ENCODE measurements at regions not wholly inside any gene's neighbourhood (a gene's known extent, or its start where the extent isn't known, plus 50 kb on each side); places are given as distances from the start of the nearest gene placed in this dataset.

DNA sequence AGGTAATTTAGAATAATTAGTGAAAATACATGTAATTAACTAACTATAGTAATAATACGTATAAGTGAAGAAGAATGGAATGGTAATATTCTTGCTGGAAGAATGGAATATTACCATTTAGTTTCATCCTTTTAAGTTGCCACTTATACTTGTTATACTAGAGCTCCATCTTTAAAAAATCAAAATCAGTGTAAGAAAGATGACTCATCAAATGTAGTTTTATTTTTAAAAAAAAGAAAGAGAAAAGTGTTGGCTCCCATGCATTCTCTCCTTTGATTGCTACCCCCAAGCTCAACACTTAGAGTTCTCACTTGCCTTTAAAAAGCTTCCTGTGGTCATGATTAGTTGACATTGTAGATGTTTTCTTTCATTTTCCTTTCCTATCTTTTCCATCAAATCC, 82.4 kb upstream of the KIF2B start:
- no peak for TF ChIP-seq CTCF (IDR thresholded peaks at IDR 0.05; ENCODE audit: low read depth, low read length, poor library complexity, severe bottlenecking)
- no peak for TF ChIP-seq EZH2phosphoT487 (IDR thresholded peaks at IDR 0.05; ENCODE audit: borderline replicate concordance, low read length)
